Body of pancreas (tissue), 4 donors: ENCODE measurements at regions not wholly inside any gene's neighbourhood (a gene's known extent, or its start where the extent isn't known, plus 50 kb on each side); places are given as distances from the start of the nearest gene placed in this dataset.

ENCODE experiments used
- ATAC-seq: fragments of 150-250 bp; one replicate; pipeline ENCODE4 v1.9.1; 2016
- DNase-seq, 4 donors: peaks; one replicate each; pipeline ENCODE4 v3.0.0-alpha.2; 2019
- H3K27ac ChIP-seq, 4 donors: fragments of 200-600 bp; sonication (generic); 1 replicate in 3 of 4; 2 replicates in 1 of 4; pipeline versions ENCODE4 v1.5.1 to v1.6.1; 2016 to 2019; ENCODE audit warnings: mild to moderate bottlenecking in 1 of 4, mixed read lengths in 1 of 4, moderate library complexity in 1 of 4
- H3K27me3 ChIP-seq, 2 donors: fragments of 200-600 bp; sonication (generic); one replicate each; pipeline ENCODE4 v1.6.0; 2016; ENCODE audit warnings: mild to moderate bottlenecking in 1 of 2
- H3K36me3 ChIP-seq, 2 donors: fragments of 200-600 bp; sonication (generic); replicated peaks in 1 of 2; 2 replicates each; pipeline ENCODE4 v1.5.1; 2016; ENCODE audit warnings: low read depth in 2 of 2; ENCODE audit not compliant: insufficient read depth in 1 of 2
- H3K4me1 ChIP-seq: fragments of 200-600 bp; sonication (generic); one replicate; pipeline ENCODE4 v1.6.0; 2016
- H3K4me3 ChIP-seq, 2 donors: fragments of 200-600 bp; sonication (generic); 1 replicate in 1 of 2; 2 replicates in 1 of 2; pipeline ENCODE4 v1.5.1; 2016 to 2019
- H3K9me3 ChIP-seq, 3 donors: fragments of 200-600 bp; sonication (generic); 1 replicate in 2 of 3; 2 replicates in 1 of 3; pipeline ENCODE4 v1.5.1; 2016
- CTCF ChIP-seq, 7 experiments: fragments of 450-650 bp in 4 of 7; fragments of 200-600 bp in 3 of 7; sonication (generic) in 3 of 7; IDR thresholded peaks; one replicate each; pipeline ENCODE4 v1.5.1; 2016 to 2019; ENCODE audit warnings: antibody characterized with exemption in 7 of 7
- POLR2A ChIP-seq, 3 donors: fragments of 450-650 bp; IDR thresholded peaks; one replicate each; pipeline ENCODE4 v1.6.1; 2016; ENCODE audit warnings: antibody characterized with exemption in 3 of 3, mild to moderate bottlenecking in 2 of 3
- WGBS, 2 donors: methylation state at CpG; one replicate each; pipeline ENCODE4 v1.1.5; 2017; 5-methylcytosine and 5-hydroxymethylcytosine counted together
- intact Hi-C: fragments of 100-400 bp; cut with DNase I; formaldehyde crosslinking; loops from one replicate; pipeline ENCODE4 v1.15.1; 2023

GRCh38 chr1:238649200-238649599 is 737.2 kb upstream of the CHRM3 start:
- ATAC-seq: no peak
- TF ChIP-seq CTCF (IDR thresholded peaks at IDR 0.05): no peak
- no peak for TF ChIP-seq POLR2A (IDR thresholded peaks at IDR 0.05)

DNA sequence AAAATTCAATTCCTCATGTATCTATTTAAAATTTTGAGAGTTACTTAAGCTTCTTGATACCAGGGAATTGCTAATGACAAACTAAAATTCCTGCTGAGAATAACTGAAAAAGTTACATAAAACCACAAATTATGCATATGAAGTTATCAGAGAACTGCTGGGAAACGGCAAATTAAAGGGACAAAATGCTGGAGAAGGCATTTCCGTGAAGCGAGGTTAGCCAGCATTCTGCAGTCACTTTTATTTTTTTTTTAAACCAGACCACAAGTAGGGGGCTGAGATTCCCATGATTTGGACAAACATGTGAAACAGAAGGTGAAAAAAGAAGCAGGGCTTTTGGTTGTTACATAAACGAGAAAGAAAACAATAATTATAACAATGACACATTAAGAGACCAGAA is 737.6 kb upstream of the CHRM3 start:
- no peak for TF ChIP-seq POLR2A (IDR thresholded peaks at IDR 0.05)
- TF ChIP-seq CTCF (IDR thresholded peaks at IDR 0.05): no peak
- H3K4me1 ChIP-seq: no peaks in the 10 kb centered on the region
- no peak overlapping the region for H3K27ac ChIP-seq
- no peak for ATAC-seq
- no peak overlapping the region for H3K4me3 ChIP-seq
- 66 to 71% methylated on average over 4 of the region's 4 CpGs for WGBS, 2 donors
- no peaks in the 10 kb centered on the region for H3K9me3 ChIP-seq
- DNase-seq: no peak
- H3K27me3 ChIP-seq: no peaks in the 10 kb centered on the region
- intact Hi-C loops: no loop called here
- no peaks in the 10 kb centered on the region for H3K36me3 ChIP-seq

More at GRCh38 chr1:238649200-238649599, 737.2 kb upstream of the CHRM3 start:
- intact Hi-C loops: no loop called here
- no peaks in the 10 kb centered on the region for H3K27me3 ChIP-seq
- H3K27ac ChIP-seq: no peak overlapping the region
- no peaks in the 10 kb centered on the region for H3K36me3 ChIP-seq
- no peaks in the 10 kb centered on the region for H3K9me3 ChIP-seq
- H3K4me1 ChIP-seq: no peaks in the 10 kb centered on the region
- no peak overlapping the region for H3K4me3 ChIP-seq
- no peak for DNase-seq

DNA sequence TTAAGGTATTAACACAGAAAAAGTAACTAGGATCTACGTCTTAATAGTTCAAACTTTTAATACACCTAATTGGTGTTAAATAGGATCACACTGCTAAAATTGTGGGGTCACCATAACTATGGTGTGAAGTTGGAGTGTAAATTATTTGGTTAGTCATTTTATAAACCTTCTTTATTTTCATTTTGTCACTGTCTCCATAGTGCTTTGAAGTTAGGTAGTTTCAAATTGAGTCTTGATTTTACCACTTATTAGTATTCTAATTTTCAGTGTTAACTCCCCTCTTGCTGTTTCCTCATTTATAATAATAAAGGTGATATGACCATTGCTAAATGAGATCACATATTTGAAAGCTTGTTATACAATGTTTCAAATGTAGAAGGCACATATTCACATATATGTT is 738.1 kb upstream of the CHRM3 start:
- TF ChIP-seq POLR2A (IDR thresholded peaks at IDR 0.05): no peak
- TF ChIP-seq CTCF (IDR thresholded peaks at IDR 0.05): no peak
- DNase-seq (no peak), ATAC-seq (no peak)
- no peaks in the 10 kb centered on the region for H3K9me3 ChIP-seq
- H3K36me3 ChIP-seq: no peaks in the 10 kb centered on the region
- H3K27ac ChIP-seq: no peak overlapping the region
- no peaks in the 10 kb centered on the region for H3K4me1 ChIP-seq
- 35 to 74% methylated on average over 1 of the region's 1 CpG for WGBS, 2 donors
- intact Hi-C loops: no loop called here
- no peak overlapping the region for H3K4me3 ChIP-seq
- H3K27me3 ChIP-seq: no peaks in the 10 kb centered on the region

- DNase-seq (no peak), ATAC-seq (no peak)
- no peaks in the 10 kb centered on the region for H3K9me3 ChIP-seq
- H3K4me3 ChIP-seq: no peak overlapping the region
- H3K27me3 ChIP-seq: no peaks in the 10 kb centered on the region
- 7 to 32% methylated on average over 3 of the region's 3 CpGs for WGBS, 2 donors
- no peak overlapping the region for H3K27ac ChIP-seq
- intact Hi-C loops: no loop called here
- TF ChIP-seq CTCF (IDR thresholded peaks at IDR 0.05) (no peak), POLR2A (IDR thresholded peaks at IDR 0.05) (no peak)
- H3K4me1 ChIP-seq: no peaks in the 10 kb centered on the region
- no peaks in the 10 kb centered on the region for H3K36me3 ChIP-seq
These were observed 738.5 kb upstream of the CHRM3 start for GRCh38 chr1:238647877-238648276.

- no peak for TF ChIP-seq CTCF (IDR thresholded peaks at IDR 0.05)
- no peak for TF ChIP-seq POLR2A (IDR thresholded peaks at IDR 0.05)
- 82 to 84% methylated on average over 4 of the region's 4 CpGs for WGBS, 2 donors
- no peak overlapping the region for H3K4me3 ChIP-seq
- intact Hi-C loops: no loop called here
- no peak for ATAC-seq
- H3K9me3 ChIP-seq: no peaks in the 10 kb centered on the region
- no peak overlapping the region for H3K27ac ChIP-seq
- H3K36me3 ChIP-seq: no peaks in the 10 kb centered on the region
- H3K27me3 ChIP-seq: no peaks in the 10 kb centered on the region
- no peak for DNase-seq
- no peaks in the 10 kb centered on the region for H3K4me1 ChIP-seq
These were observed 744.1 kb upstream of the CHRM3 start for GRCh38 chr1:238642231-238642630.
